Aorta (tissue), 5 donors: ENCODE measurements at regions not wholly inside any gene's neighbourhood (a gene's known extent, or its start where the extent isn't known, plus 50 kb on each side); places are given as distances from the start of the nearest gene placed in this dataset.

ENCODE experiments used
- ATAC-seq: fragments of 200-7000 bp; cut with Tn5 transposase; one replicate; pipeline ENCODE4 v1.9.1; 2022; ENCODE audit warnings: moderate library complexity; ENCODE audit not compliant: low FRiP score
- DNase-seq, 2 donors: peaks; one replicate each; pipeline ENCODE4 v3.0.0-alpha.2; 2020
- H3K27ac ChIP-seq, 2 donors: one replicate each; pipeline ENCODE4 v1.5.1; 2013; ENCODE audit warnings: low read length in 2 of 2, mild to moderate bottlenecking in 2 of 2, moderate library complexity in 2 of 2, control low read depth in 1 of 2, inconsistent platforms in 1 of 2, low read depth in 1 of 2
- H3K27me3 ChIP-seq, 2 donors: one replicate each; pipeline ENCODE4 v1.6.1; 2013; ENCODE audit warnings: control low read depth in 1 of 2, low read length in 1 of 2, mild to moderate bottlenecking in 1 of 2, moderate library complexity in 1 of 2; ENCODE audit not compliant: insufficient read depth in 2 of 2, control insufficient read depth in 1 of 2
- H3K36me3 ChIP-seq, 2 donors: one replicate each; pipeline ENCODE4 v1.6.1; 2013; ENCODE audit warnings: control low read depth in 1 of 2, low read length in 1 of 2, mild to moderate bottlenecking in 1 of 2; ENCODE audit not compliant: insufficient read depth in 2 of 2, control insufficient read depth in 1 of 2
- H3K4me1 ChIP-seq, 2 donors: one replicate each; pipeline ENCODE4 v1.6.1; 2013; ENCODE audit warnings: low read length in 2 of 2, control low read depth in 1 of 2, mild to moderate bottlenecking in 1 of 2, moderate library complexity in 1 of 2; ENCODE audit not compliant: insufficient read depth in 2 of 2, control insufficient read depth in 1 of 2
- H3K4me3 ChIP-seq, 2 donors: one replicate each; pipeline ENCODE4 v1.5.1; 2013; ENCODE audit warnings: low read length in 2 of 2, control low read depth in 1 of 2, mild to moderate bottlenecking in 1 of 2
- H3K9me3 ChIP-seq: one replicate; pipeline ENCODE4 v1.6.1; 2013; ENCODE audit warnings: mild to moderate bottlenecking, low read length; ENCODE audit not compliant: control insufficient read depth
- WGBS, 2 donors: extraction: QIAGEN DNeasy Blood & Tissue Kit; methylation state at CpG; one replicate each; pipeline ENCODE4 v1.1.7; 2013; 5-methylcytosine and 5-hydroxymethylcytosine counted together
- intact Hi-C, 2 donors: fragments of 100-400 bp; cut with DNase I; formaldehyde crosslinking; loops; one replicate each; pipeline versions ENCODE4 v1.14.2 to v1.15.0; 2022
- donor health status: healthy with polysubstance abuse.
- donor health status: Bipolar disorder and iron deficiency.
- donor health status: DM: no; HTN: no; CAD: no.
- donor health status: DM: no; HTN: no; CAD: no.
- donor health status: DM: yes; HTN: yes; CAD: no.

DNA sequence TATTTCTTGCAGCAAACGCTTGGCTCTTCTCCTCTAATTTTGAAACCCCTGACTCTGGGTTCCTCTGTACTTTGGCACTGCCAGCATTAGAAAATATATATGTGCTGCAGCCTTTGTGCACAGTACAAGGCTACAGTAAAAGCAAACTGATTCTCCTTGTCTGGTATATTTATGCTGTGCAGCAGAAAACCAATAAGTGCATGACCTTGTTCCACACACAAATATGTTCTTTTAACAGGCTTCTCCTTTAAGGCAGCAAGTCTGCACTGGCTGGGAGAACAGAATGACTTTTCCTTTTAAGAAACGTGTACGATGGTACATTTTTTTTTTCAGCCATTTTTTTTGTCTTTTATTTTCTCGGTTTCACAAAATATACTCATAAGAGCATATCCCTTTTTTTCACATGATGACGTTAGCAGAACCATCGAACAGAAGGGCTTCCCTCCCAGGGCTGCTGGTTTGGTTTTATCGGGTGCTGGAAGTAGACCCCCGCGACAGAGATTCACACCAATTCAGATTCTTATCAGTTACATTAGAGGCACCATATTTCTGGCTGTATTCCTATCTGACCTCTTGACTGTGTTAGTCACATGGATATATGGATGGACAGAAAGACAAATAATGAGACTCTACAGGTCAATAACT, 129.9 kb upstream of the ARID1B start:
- H3K36me3 ChIP-seq, result no peaks in the 10 kb centered on the region
- 59 to 63% methylated on average over 9 of the region's 9 CpGs for WGBS, 2 donors
- ATAC-seq (no peak), DNase-seq (no peak)
- no peaks in the 10 kb centered on the region for H3K27me3 ChIP-seq
- intact Hi-C loops, result no loop called here
- no peak overlapping the region for H3K4me3 ChIP-seq
- H3K4me1 ChIP-seq, result no peaks in the 10 kb centered on the region
- no peak overlapping the region for H3K27ac ChIP-seq
- H3K9me3 ChIP-seq, result no peaks in the 10 kb centered on the region

DNA sequence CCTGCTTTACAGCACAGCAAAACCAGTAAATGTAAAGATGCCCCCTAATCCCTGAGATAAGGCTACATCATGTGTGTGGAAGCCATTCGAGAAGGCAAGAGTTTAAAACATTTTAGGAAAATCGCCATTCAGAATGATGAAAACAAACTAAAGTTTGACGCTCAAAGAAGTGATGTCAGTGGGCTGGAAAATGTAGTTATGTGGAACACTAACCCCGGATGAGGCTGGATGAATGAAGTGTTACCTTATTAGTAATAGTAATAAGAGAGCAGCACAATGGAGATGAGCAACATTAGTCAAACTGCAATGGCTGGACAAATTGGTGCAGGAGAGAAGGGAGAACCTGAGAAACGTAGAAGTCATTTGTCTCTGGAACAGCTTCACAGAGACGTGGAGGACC, 130.7 kb upstream of the ARID1B start:
- DNase-seq (no peak), ATAC-seq (no peak)
- H3K27ac ChIP-seq, result no peak overlapping the region
- no peaks in the 10 kb centered on the region for H3K4me1 ChIP-seq
- no peaks in the 10 kb centered on the region for H3K9me3 ChIP-seq
- 80 to 87% methylated on average over 6 of the region's 6 CpGs for WGBS, 2 donors
- no peaks in the 10 kb centered on the region for H3K36me3 ChIP-seq
- no peak overlapping the region for H3K4me3 ChIP-seq
- intact Hi-C loops, result no loop called here
- no peaks in the 10 kb centered on the region for H3K27me3 ChIP-seq

DNA sequence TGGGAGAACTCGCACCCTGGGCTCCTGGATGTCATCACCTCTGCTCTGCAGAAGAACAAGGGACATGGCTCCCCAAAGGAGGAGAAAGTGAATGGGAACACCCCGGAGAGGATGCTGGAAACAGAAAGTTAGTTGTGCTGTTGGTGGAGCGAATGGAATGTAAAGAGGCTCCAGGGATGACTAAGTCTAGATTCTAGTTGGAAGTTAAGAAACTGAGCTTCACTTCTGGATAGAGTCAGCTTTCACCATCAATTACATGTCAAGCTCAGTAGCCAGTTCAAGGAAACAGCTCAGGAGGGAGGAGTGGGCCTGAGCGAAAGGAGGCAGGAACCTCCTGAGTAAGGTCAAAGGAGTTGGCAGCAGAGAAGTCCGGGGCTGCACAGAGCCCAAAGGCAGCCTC, 132.1 kb upstream of the ARID1B start:
- no peaks in the 10 kb centered on the region for H3K9me3 ChIP-seq
- no peaks in the 10 kb centered on the region for H3K4me1 ChIP-seq
- 79 to 90% methylated on average over 5 of the region's 5 CpGs for WGBS, 2 donors
- H3K36me3 ChIP-seq, result no peaks in the 10 kb centered on the region
- DNase-seq (no peak), ATAC-seq (no peak)
- no peak overlapping the region for H3K27ac ChIP-seq
- no peaks in the 10 kb centered on the region for H3K27me3 ChIP-seq
- intact Hi-C loops, result no loop called here
- no peak overlapping the region for H3K4me3 ChIP-seq

DNA sequence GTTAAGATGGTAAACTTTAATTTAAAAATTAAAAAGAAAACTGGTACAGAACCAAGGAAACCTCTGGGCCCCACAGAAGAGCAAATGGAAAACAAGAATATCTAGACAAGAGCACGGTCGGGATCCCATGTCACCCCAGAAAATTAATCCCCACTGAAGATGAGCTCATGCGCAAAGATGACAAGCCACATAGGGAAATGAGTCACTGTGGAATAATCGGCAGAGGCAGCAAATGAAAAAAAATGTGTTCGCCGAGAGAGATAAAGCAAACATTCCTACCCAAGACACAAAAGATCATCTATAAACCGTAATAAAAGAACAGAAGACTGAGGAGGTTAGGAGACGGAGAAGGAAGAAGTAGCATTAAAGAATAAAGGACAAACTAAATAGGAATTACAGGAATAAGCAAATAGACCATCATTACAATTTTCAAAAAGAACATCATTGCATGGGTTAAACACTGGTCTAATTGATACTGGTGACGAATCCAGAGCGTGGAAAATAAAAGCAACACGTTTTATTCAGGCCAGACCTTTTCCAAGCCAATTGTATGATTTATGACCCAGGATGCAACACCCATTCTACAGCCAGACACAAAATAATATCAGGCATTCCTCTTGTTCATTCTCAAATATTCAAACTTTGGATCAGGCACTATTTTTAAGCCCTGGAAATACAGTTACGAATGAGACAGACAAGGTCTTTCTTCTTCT, 138.0 kb upstream of the ARID1B start:
- ATAC-seq (no peak), DNase-seq (no peak)
- WGBS, 2 donors, result 76 to 77% methylated on average over 12 of the region's 12 CpGs
- Histone ChIP-seq H3K36me3 (no peaks in the 10 kb centered on the region), H3K4me3 (no peak overlapping the region), H3K4me1 (no peaks in the 10 kb centered on the region), H3K9me3 (no peaks in the 10 kb centered on the region), H3K27ac (no peak overlapping the region), H3K27me3 (no peaks in the 10 kb centered on the region)
- intact Hi-C loops, result no loop called here

DNA sequence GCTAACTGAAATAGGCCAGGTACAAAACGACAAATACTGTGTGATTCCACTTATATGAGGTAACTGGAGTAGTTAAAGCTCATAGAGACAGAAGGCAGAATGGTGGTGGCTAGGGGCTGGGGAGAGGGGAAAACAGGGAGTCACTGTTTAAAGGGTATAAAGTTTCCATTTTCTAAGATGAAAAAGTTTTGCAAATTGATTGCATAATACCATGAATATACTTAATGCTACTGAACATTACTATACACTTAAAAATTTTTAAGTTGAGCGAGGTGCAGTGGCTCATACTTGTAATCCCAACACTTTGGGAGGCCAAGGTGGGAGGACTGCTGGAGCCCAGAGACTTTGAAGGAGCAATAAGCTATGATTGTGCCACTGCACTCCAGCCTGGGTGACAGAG, 138.6 kb upstream of the ARID1B start:
- WGBS, 2 donors, result 92 to 97% methylated on average over 2 of the region's 2 CpGs
- no peak for ATAC-seq
- intact Hi-C loops, result no loop called here

DNA sequence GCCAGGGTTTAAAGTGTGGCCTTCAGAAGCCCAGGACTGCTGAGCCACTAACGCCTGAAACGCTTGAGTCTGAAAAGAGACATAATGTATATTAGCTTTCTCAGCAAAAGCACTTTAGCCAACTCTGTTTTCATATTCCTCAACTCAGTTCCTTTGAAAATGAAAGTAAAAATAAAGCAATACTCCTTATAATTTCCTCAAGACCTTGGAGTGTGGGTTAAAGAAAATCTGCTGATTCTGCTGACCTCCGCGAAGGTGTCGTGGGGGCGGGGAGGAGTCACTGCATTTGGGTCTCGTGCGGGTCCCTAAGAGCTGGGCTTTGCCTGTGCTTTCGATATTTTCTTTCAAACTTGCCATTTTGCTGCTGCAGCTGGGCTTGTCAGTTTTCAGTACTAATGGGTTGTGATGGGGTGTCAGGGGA, 142.2 kb upstream of the ARID1B start:
- 12 to 14% methylated on average over 9 of the region's 9 CpGs for WGBS, 2 donors
- intact Hi-C loops, result no loop called here
- H3K4me1 ChIP-seq, result no peaks in the 10 kb centered on the region
- H3K27ac ChIP-seq, result no peak overlapping the region
- ATAC-seq (no peak), DNase-seq (no peak)
- no peaks in the 10 kb centered on the region for H3K36me3 ChIP-seq
- no peaks in the 10 kb centered on the region for H3K9me3 ChIP-seq
- no peaks in the 10 kb centered on the region for H3K27me3 ChIP-seq
- peak overlapping the region; percentile 35 to 56 for H3K4me3 ChIP-seq

More for the DNA sequence above, 138.6 kb upstream of the ARID1B start:
- Histone ChIP-seq H3K27ac (no peak overlapping the region), H3K4me3 (no peak overlapping the region), H3K9me3 (no peaks in the 10 kb centered on the region), H3K36me3 (no peaks in the 10 kb centered on the region), H3K4me1 (no peaks in the 10 kb centered on the region), H3K27me3 (no peaks in the 10 kb centered on the region)
- no peak for DNase-seq

DNA sequence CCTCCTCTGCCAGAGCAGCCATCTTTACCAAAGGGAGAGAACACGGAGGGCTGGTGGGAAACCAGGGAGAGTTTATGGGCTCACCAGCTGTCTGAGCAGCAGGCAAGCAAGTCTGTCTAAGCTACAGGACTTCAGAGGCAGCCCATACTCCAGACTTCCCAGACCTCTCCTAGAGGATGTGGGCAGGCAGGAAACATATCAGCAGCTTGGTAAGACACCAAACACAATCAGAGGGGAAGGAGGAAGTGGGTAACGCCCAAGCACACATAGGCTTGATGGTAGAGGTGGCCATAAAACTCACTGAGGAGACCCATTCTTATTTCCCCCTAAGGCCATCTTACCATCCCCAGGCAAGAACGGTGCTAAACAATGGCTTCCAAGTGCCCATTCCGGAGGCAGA, 143.1 kb upstream of the ARID1B start:
- H3K4me1 ChIP-seq, result no peaks in the 10 kb centered on the region
- WGBS, 2 donors, result 91 to 97% methylated on average over 4 of the region's 4 CpGs
- no peak overlapping the region for H3K4me3 ChIP-seq
- DNase-seq, result no peak
- H3K27ac ChIP-seq, result no peak overlapping the region
- intact Hi-C loops, result no loop called here
- ATAC-seq, result no peak
- H3K9me3 ChIP-seq, result no peaks in the 10 kb centered on the region
- no peaks in the 10 kb centered on the region for H3K27me3 ChIP-seq
- no peaks in the 10 kb centered on the region for H3K36me3 ChIP-seq

DNA sequence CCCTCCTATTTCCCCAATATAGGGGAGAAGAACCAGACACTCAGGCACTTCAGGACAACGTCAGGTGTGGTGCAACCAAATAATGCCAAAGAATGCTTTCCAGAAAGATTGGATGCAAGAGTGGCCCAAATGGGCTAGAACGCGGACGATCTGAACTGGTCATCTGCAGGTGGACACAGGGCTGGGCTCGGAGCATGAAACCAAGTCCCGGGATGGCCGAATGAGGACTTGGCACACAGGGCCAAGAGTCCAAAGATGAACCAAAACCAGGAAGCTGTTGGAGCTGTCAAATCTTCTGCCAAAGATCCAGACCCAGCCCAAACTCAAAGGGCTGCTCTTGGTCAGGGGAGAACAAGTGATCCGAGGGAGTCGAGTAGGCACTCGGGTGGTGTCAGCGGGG, 143.9 kb upstream of the ARID1B start:
- Histone ChIP-seq H3K4me1 (no peaks in the 10 kb centered on the region), H3K27me3 (no peaks in the 10 kb centered on the region), H3K9me3 (no peaks in the 10 kb centered on the region), H3K4me3 (no peak overlapping the region), H3K36me3 (no peaks in the 10 kb centered on the region), H3K27ac (no peak overlapping the region)
- intact Hi-C loops, result no loop called here
- no peak for ATAC-seq
- DNase-seq, result no peak
- 90 to 92% methylated on average over 11 of the region's 11 CpGs for WGBS, 2 donors

DNA sequence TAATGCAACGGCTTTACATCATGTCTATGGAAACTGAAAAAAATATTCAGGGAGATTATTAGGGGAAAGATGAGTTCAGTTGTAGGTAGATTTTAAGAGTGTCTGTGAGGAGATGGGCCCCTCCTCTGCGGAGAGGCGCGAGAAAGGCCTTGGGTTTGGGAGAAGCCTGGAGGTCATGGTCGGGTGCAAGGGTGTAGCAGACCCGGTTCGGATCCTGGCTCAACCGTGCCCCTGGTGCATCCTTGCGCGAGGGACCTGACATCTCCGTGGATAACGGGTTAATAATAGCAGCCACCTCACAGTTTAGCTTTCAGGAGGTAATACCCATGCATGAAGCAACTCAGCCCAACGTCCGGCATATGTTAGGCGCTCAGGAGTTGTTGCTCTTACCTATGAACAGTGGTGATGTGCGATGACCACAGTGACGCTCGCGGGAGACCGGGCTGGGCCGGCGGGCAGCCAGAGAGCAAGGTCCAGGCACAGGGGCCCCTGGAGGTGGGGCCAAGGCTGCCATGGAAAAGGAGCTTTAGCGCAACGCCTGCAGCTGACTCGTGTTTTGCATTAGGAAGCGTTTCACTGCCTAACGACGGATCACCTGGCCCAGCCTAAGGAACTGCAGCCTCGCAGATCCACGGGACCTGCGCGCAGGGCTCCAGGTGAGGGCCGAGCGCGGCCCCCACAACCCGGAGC, 146.4 kb upstream of the ARID1B start:
- H3K27me3 ChIP-seq, result no peaks in the 10 kb centered on the region
- 95% methylated on average over 36 of the region's 36 CpGs for WGBS, 2 donors
- no peak overlapping the region for H3K27ac ChIP-seq
- H3K36me3 ChIP-seq, result no peaks in the 10 kb centered on the region
- intact Hi-C loops, result no loop called here
- H3K9me3 ChIP-seq, result no peaks in the 10 kb centered on the region
- DNase-seq, result no peak
- no peak overlapping the region for H3K4me3 ChIP-seq
- no peaks in the 10 kb centered on the region for H3K4me1 ChIP-seq
- ATAC-seq, result no peak
